ENCODE measurements at regions not wholly inside any gene's neighbourhood (a gene's known extent, or its start where the extent isn't known, plus 50 kb on each side); places are given as distances from the start of the nearest gene placed in this dataset.

- DNase-seq (ENCODE audit: low read depth in 2 of 2) = no peak
These were observed 94.9 kb upstream of the DDIT4L start for GRCh38 chr4:100285121-100285520.

DNA sequence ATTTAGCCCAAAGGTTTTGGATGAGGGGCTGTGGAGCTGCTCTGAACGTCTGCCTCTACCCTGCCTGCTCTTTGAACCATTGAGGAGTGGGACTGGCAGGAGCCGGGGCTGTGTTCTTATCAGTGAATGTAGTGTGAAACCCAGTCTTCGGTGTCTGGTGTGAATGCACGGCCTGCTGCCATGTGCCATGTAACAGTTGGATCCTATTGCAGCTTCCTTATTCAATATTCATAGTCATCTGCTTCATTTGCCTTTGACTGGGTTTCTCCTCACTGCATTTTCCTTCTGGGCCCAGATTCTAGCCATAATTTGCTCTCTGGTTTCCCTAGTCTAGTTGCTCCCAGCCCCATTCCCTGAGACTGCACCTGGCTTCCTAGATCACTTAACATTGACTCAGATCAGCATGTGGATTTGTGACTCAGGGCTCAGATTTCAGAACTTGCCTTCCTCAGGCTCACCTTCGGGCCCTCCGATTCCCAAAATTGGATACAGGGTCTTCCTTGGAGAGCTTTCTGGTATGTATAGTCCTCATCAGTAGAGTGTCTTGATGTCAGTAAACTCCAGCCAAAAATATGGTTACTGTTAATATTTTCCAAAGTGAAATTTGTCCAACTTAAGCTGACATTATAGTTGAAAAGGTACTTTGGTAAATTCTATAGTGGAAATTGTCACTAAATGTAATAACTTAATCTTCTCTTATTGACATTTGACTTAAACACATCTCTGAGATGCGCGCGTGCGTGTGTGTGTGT, 94.0 kb upstream of the DDIT4L start:
- DNase-seq (ENCODE audit: low read depth in 2 of 2) = no peak

- no peak for DNase-seq (ENCODE audit: low read depth in 2 of 2)
These were observed 90.5 kb upstream of the DDIT4L start for GRCh38 chr4:100280807-100281206.

DNA sequence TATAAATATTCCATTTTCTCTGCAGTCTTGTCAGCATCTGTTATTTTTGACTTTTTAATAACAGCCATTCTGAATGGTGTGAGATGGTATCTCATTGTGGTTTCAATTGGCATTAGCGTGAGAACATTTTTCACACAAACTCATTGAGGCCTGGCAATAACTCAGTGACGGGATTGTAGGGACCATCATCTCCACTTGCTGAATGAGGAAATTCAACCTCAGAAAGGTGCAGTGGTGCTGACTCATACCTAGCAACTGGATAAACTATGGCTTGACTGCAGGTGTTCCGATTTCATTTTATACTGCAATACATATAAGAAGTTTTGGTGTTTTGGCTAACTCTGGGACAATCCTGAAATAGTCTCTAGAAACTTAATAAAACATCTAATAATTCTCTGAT, 88.3 kb upstream of the DDIT4L start:
- DNase-seq (ENCODE audit: low read depth in 2 of 2) = no peak

DNA sequence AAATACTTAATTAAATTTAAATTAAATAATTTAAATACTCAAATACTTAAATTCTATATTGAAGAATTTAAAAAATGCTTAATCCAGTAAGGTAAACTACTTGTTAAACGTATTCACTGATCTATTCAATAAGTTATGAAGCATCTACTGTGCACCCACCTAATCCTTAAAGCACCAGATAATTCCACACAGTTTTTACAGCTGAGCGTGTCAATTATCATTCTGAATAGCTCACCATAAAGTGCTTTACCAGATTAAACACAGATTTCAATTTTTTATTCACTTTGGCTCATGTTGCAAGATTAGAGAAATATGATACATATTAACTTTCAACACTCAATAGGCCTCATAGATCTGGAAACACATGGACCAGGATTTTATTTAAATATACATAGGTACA, 79.2 kb upstream of the DDIT4L start:
- no peak for DNase-seq (ENCODE audit: low read depth in 2 of 2)

DNA sequence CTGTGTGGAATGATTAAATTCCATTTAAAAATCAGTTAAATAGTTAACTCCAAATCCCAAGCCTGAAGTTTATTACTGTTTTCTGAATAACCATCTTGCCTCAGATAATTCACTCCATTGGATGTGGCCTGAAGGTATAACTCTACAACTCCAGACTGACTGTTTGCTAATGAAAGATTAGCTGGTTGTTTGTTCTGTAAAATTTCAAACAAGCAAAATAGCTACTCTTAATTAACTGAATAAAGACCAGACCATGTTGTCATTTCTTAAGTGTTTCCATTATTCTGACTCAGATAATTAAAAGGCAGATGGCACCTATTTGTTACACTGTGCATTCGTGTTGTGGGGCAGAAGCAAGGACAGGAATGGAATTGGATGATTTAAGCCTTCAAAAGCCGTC, 78.5 kb upstream of the DDIT4L start:
- DNase-seq (ENCODE audit: low read depth in 2 of 2) = no peak

GRCh38 chr4:100261346-100261745, 71.1 kb upstream of the DDIT4L start:
- peak in 1 of 2 experiments; percentile 1 for DNase-seq (ENCODE audit: low read depth in 2 of 2)

DNA sequence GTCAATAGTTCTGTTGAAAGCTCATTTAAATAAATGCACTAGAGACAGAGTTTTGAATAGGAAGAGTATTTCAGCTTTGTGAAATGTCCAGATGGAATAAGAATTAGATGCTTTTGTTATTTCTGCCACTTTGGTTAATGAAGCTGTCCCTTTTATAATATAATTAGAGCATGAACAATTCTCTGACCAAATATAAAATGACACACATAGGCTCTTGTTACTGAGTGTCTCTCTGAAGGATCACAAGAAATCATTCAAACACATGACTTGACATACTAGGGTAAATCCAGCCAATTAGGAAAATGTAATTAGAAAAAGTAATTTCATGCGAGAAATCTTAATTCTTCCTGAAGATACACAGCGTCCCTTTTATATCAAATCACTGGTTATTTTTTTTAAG, 68.4 kb upstream of the DDIT4L start:
- DNase-seq (ENCODE audit: low read depth in 2 of 2) = no peak

DNA sequence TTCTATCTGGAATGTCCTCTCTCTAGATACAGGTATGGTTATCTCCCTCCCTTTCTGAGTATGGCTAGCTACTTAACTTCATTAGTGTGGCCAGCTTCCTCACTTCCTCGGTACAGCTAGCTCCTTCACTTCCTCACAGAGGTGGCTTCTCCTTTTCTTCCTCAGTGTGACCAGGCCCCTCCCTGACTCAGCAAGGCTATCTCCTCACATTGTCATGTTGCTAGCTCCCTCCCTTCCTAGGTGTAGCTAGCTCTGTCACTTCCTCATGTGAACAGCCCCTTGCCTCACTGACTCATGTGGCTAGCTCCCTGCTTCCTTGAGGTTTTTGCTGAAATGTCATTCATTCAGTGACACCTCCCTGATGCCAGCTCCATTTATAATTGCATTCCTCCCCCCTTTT, 67.3 kb upstream of the DDIT4L start:
- DNase-seq (ENCODE audit: low read depth in 2 of 2) = no peak

DNA sequence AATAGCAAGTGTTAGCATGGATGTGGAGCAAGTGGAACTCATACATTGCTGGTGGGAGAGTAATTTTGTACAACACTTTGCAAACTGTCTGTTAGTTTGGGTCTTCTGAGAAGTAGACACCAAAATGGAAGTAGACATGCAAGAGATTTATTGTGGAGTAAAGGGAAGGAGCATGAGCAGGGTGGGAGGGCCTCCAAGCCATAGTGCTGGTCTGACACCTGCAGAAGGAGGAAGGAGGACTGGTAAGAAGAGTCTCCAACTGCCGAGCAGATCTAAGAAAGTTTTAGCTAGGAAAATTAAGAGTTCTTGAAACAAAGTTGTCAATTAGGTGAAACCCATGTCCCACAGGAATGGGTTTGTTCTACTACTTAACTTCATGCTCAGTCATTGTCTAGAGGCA, 64.0 kb upstream of the DDIT4L start:
- no peak for DNase-seq (ENCODE audit: low read depth in 2 of 2)

DNA sequence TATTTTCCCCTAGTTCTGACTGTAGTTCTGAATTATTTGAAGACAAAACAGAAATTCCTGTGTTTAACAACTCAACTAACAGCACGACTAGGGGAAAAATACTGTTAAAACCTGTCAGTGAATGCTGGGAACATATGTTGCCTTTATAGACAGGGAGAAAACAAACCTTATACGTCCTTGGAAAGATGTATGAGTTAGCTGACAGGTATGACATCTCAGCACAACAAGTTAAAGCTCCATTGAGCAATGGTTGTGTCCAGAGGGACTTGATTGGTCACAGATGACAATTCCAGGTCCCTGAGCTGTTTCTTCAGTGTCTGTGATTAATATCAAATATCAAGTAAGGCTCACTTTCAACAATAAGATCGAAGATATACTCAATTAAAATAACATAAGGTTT, 58.2 kb upstream of the DDIT4L start:
- DNase-seq (ENCODE audit: low read depth in 2 of 2) = no peak

- DNase-seq (ENCODE audit: low read depth in 2 of 2) = no peak
These were observed 56.4 kb upstream of the DDIT4L start for GRCh38 chr4:100246697-100247096.

- no peak for DNase-seq (ENCODE audit: low read depth in 2 of 2)
These were observed 54.1 kb upstream of the DDIT4L start for GRCh38 chr4:100244347-100244746.

Data from fibroblast of skin of left quadriceps (primary cell).